ENCODE measurements at regions not wholly inside any gene's neighbourhood (a gene's known extent, or its start where the extent isn't known, plus 50 kb on each side); places are given as distances from the start of the nearest gene placed in this dataset.

GRCh38 chr5:165459232-165459631, 1953.8 kb downstream of the MAT2B start:
- TF ChIP-seq CTCF (IDR thresholded peaks at IDR 0.05 in 8 of 11, conservative IDR thresholded peaks at IDR 0.05 in 3 of 11) (no peak), POLR2A (IDR thresholded peaks at IDR 0.05) (no peak)
